Aorta (tissue), 5 donors: ENCODE measurements at regions not wholly inside any gene's neighbourhood (a gene's known extent, or its start where the extent isn't known, plus 50 kb on each side); places are given as distances from the start of the nearest gene placed in this dataset.
"Not testable (repeated sequence)": the region's sequence is repeated elsewhere in the genome, so short reads cannot be mapped to it uniquely, and the experiment has no call there.

ENCODE experiments used
- ATAC-seq: fragments of 200-7000 bp; cut with Tn5 transposase; one replicate; pipeline ENCODE4 v1.9.1; 2022; ENCODE audit warnings: moderate library complexity; ENCODE audit not compliant: low FRiP score
- DNase-seq, 2 donors: peaks; one replicate each; pipeline ENCODE4 v3.0.0-alpha.2; 2020
- H3K27ac ChIP-seq, 2 donors: one replicate each; pipeline ENCODE4 v1.5.1; 2013; ENCODE audit warnings: low read length in 2 of 2, mild to moderate bottlenecking in 2 of 2, moderate library complexity in 2 of 2, control low read depth in 1 of 2, inconsistent platforms in 1 of 2, low read depth in 1 of 2
- H3K27me3 ChIP-seq, 2 donors: one replicate each; pipeline ENCODE4 v1.6.1; 2013; ENCODE audit warnings: control low read depth in 1 of 2, low read length in 1 of 2, mild to moderate bottlenecking in 1 of 2, moderate library complexity in 1 of 2; ENCODE audit not compliant: insufficient read depth in 2 of 2, control insufficient read depth in 1 of 2
- H3K36me3 ChIP-seq, 2 donors: one replicate each; pipeline ENCODE4 v1.6.1; 2013; ENCODE audit warnings: control low read depth in 1 of 2, low read length in 1 of 2, mild to moderate bottlenecking in 1 of 2; ENCODE audit not compliant: insufficient read depth in 2 of 2, control insufficient read depth in 1 of 2
- H3K4me1 ChIP-seq, 2 donors: one replicate each; pipeline ENCODE4 v1.6.1; 2013; ENCODE audit warnings: low read length in 2 of 2, control low read depth in 1 of 2, mild to moderate bottlenecking in 1 of 2, moderate library complexity in 1 of 2; ENCODE audit not compliant: insufficient read depth in 2 of 2, control insufficient read depth in 1 of 2
- H3K4me3 ChIP-seq, 2 donors: one replicate each; pipeline ENCODE4 v1.5.1; 2013; ENCODE audit warnings: low read length in 2 of 2, control low read depth in 1 of 2, mild to moderate bottlenecking in 1 of 2
- H3K9me3 ChIP-seq: one replicate; pipeline ENCODE4 v1.6.1; 2013; ENCODE audit warnings: mild to moderate bottlenecking, low read length; ENCODE audit not compliant: control insufficient read depth
- WGBS, 2 donors: extraction: QIAGEN DNeasy Blood & Tissue Kit; methylation state at CpG; one replicate each; pipeline ENCODE4 v1.1.7; 2013; 5-methylcytosine and 5-hydroxymethylcytosine counted together
- intact Hi-C, 2 donors: fragments of 100-400 bp; cut with DNase I; formaldehyde crosslinking; loops; one replicate each; pipeline versions ENCODE4 v1.14.2 to v1.15.0; 2022
- donor health status: healthy with polysubstance abuse.
- donor health status: Bipolar disorder and iron deficiency.
- donor health status: DM: no; HTN: no; CAD: no.
- donor health status: DM: no; HTN: no; CAD: no.
- donor health status: DM: yes; HTN: yes; CAD: no.

- Histone ChIP-seq H3K4me3 (no peak overlapping the region), H3K4me1 (no peaks in the 10 kb centered on the region), H3K36me3 (no peaks in the 10 kb centered on the region), H3K27ac (no peak overlapping the region), H3K9me3 (no peaks in the 10 kb centered on the region), H3K27me3 (peaks cover 0 to 2% of the 10 kb centered on the region in 2 donors)
- 69 to 74% methylated on average over 7 of the region's 7 CpGs for WGBS, 2 donors
- intact Hi-C loops: no loop called here
- ATAC-seq (no peak), DNase-seq (no peak)
Observed at GRCh38 chr2:88919087-88919738, 227.7 kb downstream of the RPIA start.

GRCh38 chr2:88920399-88920798, 228.9 kb downstream of the RPIA start:
- intact Hi-C loops, DNase-seq, H3K36me3 ChIP-seq, H3K4me1 ChIP-seq, H3K27ac ChIP-seq, ATAC-seq, H3K9me3 ChIP-seq, H3K4me3 ChIP-seq, H3K27me3 ChIP-seq: not testable (repeated sequence)
- WGBS, 2 donors: 95% methylated on average over 31 of the region's 31 CpGs

- Histone ChIP-seq H3K27me3 (no peaks in the 10 kb centered on the region), H3K4me1 (no peaks in the 10 kb centered on the region), H3K9me3 (no peaks in the 10 kb centered on the region), H3K4me3 (no peak overlapping the region), H3K36me3 (no peaks in the 10 kb centered on the region), H3K27ac (no peak overlapping the region)
- DNase-seq (no peak), ATAC-seq (no peak)
- intact Hi-C loops: no loop called here
- WGBS, 2 donors: 90 to 92% methylated on average over 1 of the region's 1 CpG
Observed at GRCh38 chr2:88924533-88924932, 233.1 kb downstream of the RPIA start.

- H3K27me3 ChIP-seq: no peaks in the 10 kb centered on the region
- H3K4me3 ChIP-seq: no peak overlapping the region
- H3K36me3 ChIP-seq: no peaks in the 10 kb centered on the region
- intact Hi-C loops: no loop called here
- no peaks in the 10 kb centered on the region for H3K4me1 ChIP-seq
- no peak overlapping the region for H3K27ac ChIP-seq
- ATAC-seq (no peak), DNase-seq (no peak)
- WGBS, 2 donors: 87% methylated on average over 18 to 19 of the region's 19 CpGs
- H3K9me3 ChIP-seq: no peaks in the 10 kb centered on the region
Observed at GRCh38 chr2:88925770-88926462, 234.4 kb downstream of the RPIA start.

- Histone ChIP-seq H3K4me3 (no peak overlapping the region), H3K36me3 (no peaks in the 10 kb centered on the region), H3K27ac (no peak overlapping the region), H3K27me3 (no peaks in the 10 kb centered on the region), H3K9me3 (no peaks in the 10 kb centered on the region), H3K4me1 (no peaks in the 10 kb centered on the region)
- 51 to 59% methylated on average over 1 of the region's 1 CpG for WGBS, 2 donors
- intact Hi-C loops: no loop called here
- ATAC-seq (no peak), DNase-seq (no peak)
Observed at GRCh38 chr2:88927128-88927527, 235.7 kb downstream of the RPIA start.

GRCh38 chr2:88930659-88931058, 239.2 kb downstream of the RPIA start:
- H3K27me3 ChIP-seq: no peaks in the 10 kb centered on the region
- H3K27ac ChIP-seq: no peak overlapping the region
- H3K9me3 ChIP-seq: no peaks in the 10 kb centered on the region
- no peaks in the 10 kb centered on the region for H3K36me3 ChIP-seq
- ATAC-seq (no peak), DNase-seq (no peak)
- no peaks in the 10 kb centered on the region for H3K4me1 ChIP-seq
- intact Hi-C loops: no loop called here
- no peak overlapping the region for H3K4me3 ChIP-seq

- DNase-seq (no peak), ATAC-seq (no peak)
- Histone ChIP-seq H3K4me1 (no peaks in the 10 kb centered on the region), H3K36me3 (no peaks in the 10 kb centered on the region), H3K27me3 (no peaks in the 10 kb centered on the region), H3K9me3 (no peaks in the 10 kb centered on the region), H3K4me3 (no peak overlapping the region), H3K27ac (no peak overlapping the region)
- WGBS, 2 donors: 84 to 87% methylated on average over 3 of the region's 3 CpGs
- intact Hi-C loops: no loop called here
Observed at GRCh38 chr2:88932686-88933085, 241.2 kb downstream of the RPIA start.

- WGBS, 2 donors: 73 to 80% methylated on average over 4 of the region's 4 CpGs
Observed at GRCh38 chr2:88933091-88933490, 241.6 kb downstream of the RPIA start.

GRCh38 chr2:88933980-88934379, 242.5 kb downstream of the RPIA start:
- Histone ChIP-seq H3K4me1 (no peaks in the 10 kb centered on the region), H3K27ac (no peak overlapping the region), H3K4me3 (no peak overlapping the region), H3K9me3 (no peaks in the 10 kb centered on the region), H3K36me3 (no peaks in the 10 kb centered on the region), H3K27me3 (no peaks in the 10 kb centered on the region)
- no peak for DNase-seq
- intact Hi-C loops: no loop called here
- 26 to 34% methylated on average over 1 of the region's 1 CpG for WGBS, 2 donors
- ATAC-seq: no peak

More at GRCh38 chr2:88933091-88933490, 241.6 kb downstream of the RPIA start:
- intact Hi-C loops: no loop called here
- DNase-seq (no peak), ATAC-seq (no peak)
- Histone ChIP-seq H3K27ac (no peak overlapping the region), H3K4me3 (no peak overlapping the region), H3K27me3 (no peaks in the 10 kb centered on the region), H3K9me3 (no peaks in the 10 kb centered on the region), H3K36me3 (no peaks in the 10 kb centered on the region), H3K4me1 (no peaks in the 10 kb centered on the region)
